ENCODE measurements at regions not wholly inside any gene's neighbourhood (a gene's known extent, or its start where the extent isn't known, plus 50 kb on each side); places are given as distances from the start of the nearest gene placed in this dataset.

DNA sequence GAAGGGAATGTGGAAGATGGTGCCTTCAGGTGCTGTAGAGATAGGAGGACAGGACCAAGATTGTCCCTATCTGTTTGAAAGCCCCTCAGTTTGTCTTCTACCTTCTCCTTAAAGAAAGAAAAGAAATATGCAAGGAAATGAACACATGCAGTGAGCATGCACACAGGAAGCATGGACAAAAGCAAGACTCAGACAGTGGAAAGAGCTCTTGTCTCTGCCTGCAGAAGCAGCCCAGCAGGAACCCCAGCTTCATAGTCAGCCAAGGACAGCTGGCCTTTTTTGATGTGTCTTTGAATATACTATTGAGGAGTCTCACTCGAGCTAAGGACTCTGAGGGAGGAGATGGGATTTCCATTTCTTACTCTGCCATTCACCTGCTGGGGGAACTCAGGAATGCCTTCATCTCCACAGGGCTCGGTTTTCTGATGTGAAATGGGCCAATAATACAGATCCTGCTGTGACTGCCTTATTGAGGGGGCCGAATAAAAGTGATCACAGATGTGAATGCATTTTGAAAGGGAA lies 132.5 kb upstream of the ADRA1B start:
- no peak overlapping the region for H3K4me3 ChIP-seq (ENCODE audit: low read depth in 1 of 3, low read length in 3 of 3)
- H3K9ac ChIP-seq (ENCODE audit: low read depth in 1 of 2, low read length in 2 of 2): no peak overlapping the region
- WGBS: 69% methylated on average over 3 of the region's 3 CpGs
- H3K36me3 ChIP-seq (ENCODE audit: control insufficient read depth in 4 of 4, insufficient read depth in 3 of 4, low read depth in 1 of 4, low read length in 3 of 4): no peaks in the 10 kb centered on the region
- no peaks in the 10 kb centered on the region for H3K4me1 ChIP-seq (ENCODE audit: control insufficient read depth in 4 of 4, insufficient read depth in 4 of 4, low read length in 3 of 4)
- no peaks in the 10 kb centered on the region for H3K27me3 ChIP-seq (ENCODE audit: control insufficient read depth in 4 of 4, insufficient read depth in 4 of 4, low read length in 3 of 4)
- no peak overlapping the region for H3K27ac ChIP-seq (ENCODE audit: low read depth in 1 of 2, low read length in 2 of 2)
- H3K9me3 ChIP-seq (ENCODE audit: control insufficient read depth in 4 of 4, low read length in 3 of 4): no peaks in the 10 kb centered on the region
- DNase-seq (ENCODE audit: low spot score): no peak
- no peak for TF ChIP-seq YY1 (IDR thresholded peaks at IDR 0.05)
- no peak for TF ChIP-seq EGR1 (IDR thresholded peaks at IDR 0.05; ENCODE audit: low read depth in 2 of 2)
- no peak for TF ChIP-seq HNF4G (IDR thresholded peaks at IDR 0.05)
- TF ChIP-seq, protein P1, sequence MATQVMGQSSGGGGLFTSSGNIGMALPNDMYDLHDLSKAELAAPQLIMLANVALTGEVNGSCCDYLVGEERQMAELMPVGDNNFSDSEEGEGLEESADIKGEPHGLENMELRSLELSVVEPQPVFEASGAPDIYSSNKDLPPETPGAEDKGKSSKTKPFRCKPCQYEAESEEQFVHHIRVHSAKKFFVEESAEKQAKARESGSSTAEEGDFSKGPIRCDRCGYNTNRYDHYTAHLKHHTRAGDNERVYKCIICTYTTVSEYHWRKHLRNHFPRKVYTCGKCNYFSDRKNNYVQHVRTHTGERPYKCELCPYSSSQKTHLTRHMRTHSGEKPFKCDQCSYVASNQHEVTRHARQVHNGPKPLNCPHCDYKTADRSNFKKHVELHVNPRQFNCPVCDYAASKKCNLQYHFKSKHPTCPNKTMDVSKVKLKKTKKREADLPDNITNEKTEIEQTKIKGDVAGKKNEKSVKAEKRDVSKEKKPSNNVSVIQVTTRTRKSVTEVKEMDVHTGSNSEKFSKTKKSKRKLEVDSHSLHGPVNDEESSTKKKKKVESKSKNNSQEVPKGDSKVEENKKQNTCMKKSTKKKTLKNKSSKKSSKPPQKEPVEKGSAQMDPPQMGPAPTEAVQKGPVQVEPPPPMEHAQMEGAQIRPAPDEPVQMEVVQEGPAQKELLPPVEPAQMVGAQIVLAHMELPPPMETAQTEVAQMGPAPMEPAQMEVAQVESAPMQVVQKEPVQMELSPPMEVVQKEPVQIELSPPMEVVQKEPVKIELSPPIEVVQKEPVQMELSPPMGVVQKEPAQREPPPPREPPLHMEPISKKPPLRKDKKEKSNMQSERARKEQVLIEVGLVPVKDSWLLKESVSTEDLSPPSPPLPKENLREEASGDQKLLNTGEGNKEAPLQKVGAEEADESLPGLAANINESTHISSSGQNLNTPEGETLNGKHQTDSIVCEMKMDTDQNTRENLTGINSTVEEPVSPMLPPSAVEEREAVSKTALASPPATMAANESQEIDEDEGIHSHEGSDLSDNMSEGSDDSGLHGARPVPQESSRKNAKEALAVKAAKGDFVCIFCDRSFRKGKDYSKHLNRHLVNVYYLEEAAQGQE (IDR thresholded peaks at IDR 0.05): no peak
- TF ChIP-seq, protein P2, sequence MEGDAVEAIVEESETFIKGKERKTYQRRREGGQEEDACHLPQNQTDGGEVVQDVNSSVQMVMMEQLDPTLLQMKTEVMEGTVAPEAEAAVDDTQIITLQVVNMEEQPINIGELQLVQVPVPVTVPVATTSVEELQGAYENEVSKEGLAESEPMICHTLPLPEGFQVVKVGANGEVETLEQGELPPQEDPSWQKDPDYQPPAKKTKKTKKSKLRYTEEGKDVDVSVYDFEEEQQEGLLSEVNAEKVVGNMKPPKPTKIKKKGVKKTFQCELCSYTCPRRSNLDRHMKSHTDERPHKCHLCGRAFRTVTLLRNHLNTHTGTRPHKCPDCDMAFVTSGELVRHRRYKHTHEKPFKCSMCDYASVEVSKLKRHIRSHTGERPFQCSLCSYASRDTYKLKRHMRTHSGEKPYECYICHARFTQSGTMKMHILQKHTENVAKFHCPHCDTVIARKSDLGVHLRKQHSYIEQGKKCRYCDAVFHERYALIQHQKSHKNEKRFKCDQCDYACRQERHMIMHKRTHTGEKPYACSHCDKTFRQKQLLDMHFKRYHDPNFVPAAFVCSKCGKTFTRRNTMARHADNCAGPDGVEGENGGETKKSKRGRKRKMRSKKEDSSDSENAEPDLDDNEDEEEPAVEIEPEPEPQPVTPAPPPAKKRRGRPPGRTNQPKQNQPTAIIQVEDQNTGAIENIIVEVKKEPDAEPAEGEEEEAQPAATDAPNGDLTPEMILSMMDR (IDR thresholded peaks at IDR 0.05; ENCODE audit: low read depth, low read length, missing input control): no peak
- TF ChIP-seq SP1 (IDR thresholded peaks at IDR 0.05): no peak
- TF ChIP-seq RXRA (IDR thresholded peaks at IDR 0.05): no peak
- no peak for TF ChIP-seq GABPA (IDR thresholded peaks at IDR 0.05 in 1 of 2, conservative IDR thresholded peaks at IDR 0.05 in 1 of 2)
- no peak for TF ChIP-seq FOXA2 (IDR thresholded peaks at IDR 0.05)
- TF ChIP-seq NR2F2 (IDR thresholded peaks at IDR 0.05): no peak
- TF ChIP-seq FOXA1 (IDR thresholded peaks at IDR 0.05): no peak
- TF ChIP-seq JUND (IDR thresholded peaks at IDR 0.05): no peak
- TF ChIP-seq HNF4A (conservative IDR thresholded peaks at IDR 0.05): no peak
- no peak for TF ChIP-seq TAF1 (conservative IDR thresholded peaks at IDR 0.05)
- TF ChIP-seq, protein P3, sequence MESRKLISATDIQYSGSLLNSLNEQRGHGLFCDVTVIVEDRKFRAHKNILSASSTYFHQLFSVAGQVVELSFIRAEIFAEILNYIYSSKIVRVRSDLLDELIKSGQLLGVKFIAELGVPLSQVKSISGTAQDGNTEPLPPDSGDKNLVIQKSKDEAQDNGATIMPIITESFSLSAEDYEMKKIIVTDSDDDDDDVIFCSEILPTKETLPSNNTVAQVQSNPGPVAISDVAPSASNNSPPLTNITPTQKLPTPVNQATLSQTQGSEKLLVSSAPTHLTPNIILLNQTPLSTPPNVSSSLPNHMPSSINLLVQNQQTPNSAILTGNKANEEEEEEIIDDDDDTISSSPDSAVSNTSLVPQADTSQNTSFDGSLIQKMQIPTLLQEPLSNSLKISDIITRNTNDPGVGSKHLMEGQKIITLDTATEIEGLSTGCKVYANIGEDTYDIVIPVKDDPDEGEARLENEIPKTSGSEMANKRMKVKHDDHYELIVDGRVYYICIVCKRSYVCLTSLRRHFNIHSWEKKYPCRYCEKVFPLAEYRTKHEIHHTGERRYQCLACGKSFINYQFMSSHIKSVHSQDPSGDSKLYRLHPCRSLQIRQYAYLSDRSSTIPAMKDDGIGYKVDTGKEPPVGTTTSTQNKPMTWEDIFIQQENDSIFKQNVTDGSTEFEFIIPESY (IDR thresholded peaks at IDR 0.05): no peak
- TF ChIP-seq RAD21 (IDR thresholded peaks at IDR 0.05): no peak
- TF ChIP-seq, protein P4, sequence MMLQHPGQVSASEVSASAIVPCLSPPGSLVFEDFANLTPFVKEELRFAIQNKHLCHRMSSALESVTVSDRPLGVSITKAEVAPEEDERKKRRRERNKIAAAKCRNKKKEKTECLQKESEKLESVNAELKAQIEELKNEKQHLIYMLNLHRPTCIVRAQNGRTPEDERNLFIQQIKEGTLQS (IDR thresholded peaks at IDR 0.05): no peak

DNA sequence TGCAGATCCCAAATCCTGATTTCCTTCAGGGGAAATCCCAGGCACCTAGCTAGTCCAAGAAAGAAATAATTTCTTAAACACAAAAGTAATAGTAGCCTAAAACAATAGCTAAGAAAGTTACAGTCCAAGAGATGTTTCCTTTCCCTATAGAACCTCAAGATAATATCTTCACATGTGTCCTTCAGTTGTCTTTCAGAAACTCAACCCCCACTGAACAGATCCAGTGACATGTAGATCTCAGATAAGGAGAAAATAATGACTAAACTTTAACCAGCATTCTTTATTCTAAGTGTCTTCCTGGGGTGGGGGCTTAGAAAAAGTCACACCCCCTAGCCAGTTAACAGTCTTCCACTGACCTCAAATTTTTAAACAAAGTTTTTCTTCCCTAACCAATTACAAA lies 131.3 kb upstream of the ADRA1B start:
- DNase-seq (ENCODE audit: low spot score): no peak
- H3K36me3 ChIP-seq (ENCODE audit: control insufficient read depth in 4 of 4, insufficient read depth in 3 of 4, low read depth in 1 of 4, low read length in 3 of 4): no peaks in the 10 kb centered on the region
- H3K4me3 ChIP-seq (ENCODE audit: low read depth in 1 of 3, low read length in 3 of 3): no peak overlapping the region
- H3K27me3 ChIP-seq (ENCODE audit: control insufficient read depth in 4 of 4, insufficient read depth in 4 of 4, low read length in 3 of 4): no peaks in the 10 kb centered on the region
- no peaks in the 10 kb centered on the region for H3K4me1 ChIP-seq (ENCODE audit: control insufficient read depth in 4 of 4, insufficient read depth in 4 of 4, low read length in 3 of 4)
- no peak overlapping the region for H3K9ac ChIP-seq (ENCODE audit: low read depth in 1 of 2, low read length in 2 of 2)
- no peaks in the 10 kb centered on the region for H3K9me3 ChIP-seq (ENCODE audit: control insufficient read depth in 4 of 4, low read length in 3 of 4)
- TF ChIP-seq JUND (IDR thresholded peaks at IDR 0.05) (no peak), FOXA2 (IDR thresholded peaks at IDR 0.05) (no peak), SP1 (IDR thresholded peaks at IDR 0.05) (no peak), RXRA (IDR thresholded peaks at IDR 0.05) (no peak), YY1 (IDR thresholded peaks at IDR 0.05) (no peak), NR2F2 (IDR thresholded peaks at IDR 0.05) (no peak), FOXA1 (IDR thresholded peaks at IDR 0.05) (no peak), EGR1 (IDR thresholded peaks at IDR 0.05; ENCODE audit: low read depth in 2 of 2) (no peak), HNF4G (IDR thresholded peaks at IDR 0.05) (no peak), HNF4A (conservative IDR thresholded peaks at IDR 0.05) (no peak), GABPA (IDR thresholded peaks at IDR 0.05 in 1 of 2, conservative IDR thresholded peaks at IDR 0.05 in 1 of 2) (no peak), TAF1 (conservative IDR thresholded peaks at IDR 0.05) (no peak)
- TF ChIP-seq, protein P4 (IDR thresholded peaks at IDR 0.05): no peak
- TF ChIP-seq, protein P5, sequence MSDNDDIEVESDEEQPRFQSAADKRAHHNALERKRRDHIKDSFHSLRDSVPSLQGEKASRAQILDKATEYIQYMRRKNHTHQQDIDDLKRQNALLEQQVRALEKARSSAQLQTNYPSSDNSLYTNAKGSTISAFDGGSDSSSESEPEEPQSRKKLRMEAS (IDR thresholded peaks at IDR 0.05): no peak
- TF ChIP-seq, protein P3 (IDR thresholded peaks at IDR 0.05): no peak
- H3K27ac ChIP-seq (ENCODE audit: low read depth in 1 of 2, low read length in 2 of 2): no peak overlapping the region
